HCT116 (cell line): ENCODE measurements at regions not wholly inside any gene's neighbourhood (a gene's known extent, or its start where the extent isn't known, plus 50 kb on each side); places are given as distances from the start of the nearest gene placed in this dataset.

Experiments
- ATAC-seq: fragments of 200-7000 bp; cut with Tn5 transposase; 2 replicates; pipeline ENCODE4 v1.9.1; 2020; ENCODE audit warnings: mild to moderate bottlenecking, moderate library complexity
- BruUV-seq: library from RNA; stranded (reverse); fragments of 400-500 nt; replicated peaks from 2 replicates; lab custom pipeline; 2021; lab: Mats Ljungman, UMichigan
- CTCF ChIA-PET: fragments of 300-600 bp; sonication (Branson Sonifier 250); formaldehyde crosslinking; loops from one replicate; lab custom pipeline; 2021; ENCODE audit warnings: antibody characterized with exemption; lab: Charles Lee
- POLR2A ChIA-PET: fragments of 300-600, 350-600 bp; sonication (Branson Sonifier 250); formaldehyde crosslinking; loops from one replicate; lab custom pipeline; 2021; ENCODE audit warnings: antibody characterized with exemption; lab: Charles Lee
- RAD21 ChIA-PET, 2 experiments: fragments of 300-600 bp; sonication (Branson Sonifier 250); formaldehyde crosslinking; loops; one replicate each; lab custom pipeline; 2023; ENCODE audit warnings: low total read pairs in 2 of 2; ENCODE audit not compliant: uncharacterized antibody in 2 of 2, unreplicated experiment in 2 of 2, low non-redundant PET in 1 of 2; lab: Charles Lee
- DNase-seq: peaks from one replicate; pipeline ENCODE4 v3.0.0-alpha.2; 2010; ENCODE audit warnings: low read depth, low spot score
- H2AFZ ChIP-seq: fragments of 200-600 bp; shearing (Covaris generic), sonication (generic); 2 replicates; pipeline ENCODE4 v1.6.1; 2017; ENCODE audit warnings: low read depth, mixed run types, mixed read lengths, antibody characterized with exemption, low read length; ENCODE audit not compliant: poor library complexity, severe bottlenecking
- H3K27ac ChIP-seq: 2 replicates; pipeline ENCODE4 v1.5.1; 2012; ENCODE audit warnings: low read depth, low read length
- H3K27me3 ChIP-seq: fragments of 200-600 bp; sonication (generic); 2 replicates; pipeline ENCODE4 v1.6.1; 2016; ENCODE audit warnings: mixed run types, low read length, mixed read lengths; ENCODE audit not compliant: insufficient read depth
- H3K36me3 ChIP-seq, 2 experiments: fragments of 200-500 bp in 1 of 2; fragments of 200-600 bp in 1 of 2; sonication (Bioruptor generic) in 1 of 2; sonication (generic) in 1 of 2; 2 replicates each; pipeline versions ENCODE4 v1.5.1 to v1.6.1; 2014 to 2016; ENCODE audit warnings: low read length in 2 of 2, inconsistent platforms in 1 of 2, mixed read lengths in 1 of 2, mixed run types in 1 of 2; ENCODE audit not compliant: insufficient read depth in 2 of 2, control insufficient read depth in 1 of 2
- H3K4me1 ChIP-seq, 2 experiments: fragments of 200-600 bp in 1 of 2; sonication (generic) in 1 of 2; 2 replicates each; pipeline versions ENCODE4 v1.5.1 to v1.6.1; 2012 to 2017; ENCODE audit warnings: low read length in 2 of 2, inconsistent platforms in 1 of 2, mild to moderate bottlenecking in 1 of 2, mixed read lengths in 1 of 2, mixed run types in 1 of 2, moderate library complexity in 1 of 2; ENCODE audit not compliant: insufficient read depth in 2 of 2, control insufficient read depth in 1 of 2
- H3K4me2 ChIP-seq: fragments of 200-600 bp; sonication (generic); 2 replicates; pipeline ENCODE4 v1.6.1; 2017; ENCODE audit warnings: mixed run types, low read length, mixed read lengths
- H3K4me3 ChIP-seq, 2 experiments: fragments of 200-600 bp in 1 of 2; sonication (generic) in 1 of 2; replicated peaks in 1 of 2; 2 replicates each; pipeline ENCODE4 v1.5.1; 2011 to 2016; ENCODE audit warnings: low read length in 2 of 2, control low read depth in 1 of 2, low read depth in 1 of 2, mild to moderate bottlenecking in 1 of 2, mixed read lengths in 1 of 2, mixed run types in 1 of 2
- H3K79me2 ChIP-seq: fragments of 200-600 bp; sonication (generic); 2 replicates; pipeline ENCODE4 v1.6.1; 2017; ENCODE audit warnings: mild to moderate bottlenecking, mixed run types, low read length, moderate library complexity, mixed read lengths; ENCODE audit not compliant: insufficient read depth
- H3K9ac ChIP-seq: fragments of 200-600 bp; sonication (generic); 2 replicates; pipeline ENCODE4 v1.6.1; 2016; ENCODE audit warnings: low read length, mixed read lengths
- H3K9me2 ChIP-seq: fragments of 200-600 bp; sonication (generic), shearing (Covaris generic); 2 replicates; pipeline ENCODE4 v1.6.1; 2017; ENCODE audit warnings: mixed run types, mild to moderate bottlenecking, moderate library complexity; ENCODE audit not compliant: insufficient read depth
- H3K9me3 ChIP-seq, 2 experiments: fragments of 200-500 bp in 1 of 2; fragments of 200-600 bp in 1 of 2; sonication (Bioruptor generic) in 1 of 2; sonication (generic) in 1 of 2; 2 replicates each; pipeline ENCODE4 v1.6.1; 2014 to 2017; ENCODE audit warnings: low read length in 2 of 2, mixed read lengths in 2 of 2, inconsistent platforms in 1 of 2, low read depth in 1 of 2, mild to moderate bottlenecking in 1 of 2, mixed run types in 1 of 2, moderate library complexity in 1 of 2; ENCODE audit not compliant: control insufficient read depth in 1 of 2, insufficient read depth in 1 of 2
- H4K20me1 ChIP-seq: fragments of 200-600 bp; sonication (generic), shearing (Covaris generic); 2 replicates; pipeline ENCODE4 v1.6.1; 2017; ENCODE audit warnings: mixed run types, mild to moderate bottlenecking, moderate library complexity; ENCODE audit not compliant: insufficient read depth
- EGR1 ChIP-seq: IDR thresholded peaks from 2 replicates; pipeline ENCODE4 v1.6.1; 2012; ENCODE audit warnings: low read depth
- ELF1 ChIP-seq: IDR thresholded peaks from 2 replicates; pipeline ENCODE4 v1.6.1; 2012; ENCODE audit warnings: low read depth, borderline replicate concordance
- EZH2 ChIP-seq: fragments of 200-600 bp; sonication (generic); IDR thresholded peaks from 2 replicates; pipeline ENCODE4 v1.6.1; 2017; ENCODE audit warnings: antibody characterized with exemption, mixed run types
- FOSL1 ChIP-seq: IDR thresholded peaks from 2 replicates; pipeline ENCODE4 v1.6.1; 2012; ENCODE audit warnings: low read depth
- POLR2A ChIP-seq: IDR thresholded peaks from 2 replicates; pipeline ENCODE4 v1.7.0; 2011; ENCODE audit warnings: borderline replicate concordance; ENCODE audit not compliant: insufficient read depth, insufficient read length; ENCODE audit errors: extremely low read depth
- RAD21 ChIP-seq: IDR thresholded peaks from 2 replicates; pipeline ENCODE4 v1.6.1; 2012; ENCODE audit warnings: low read depth, mild to moderate bottlenecking
- SRF ChIP-seq: IDR thresholded peaks from 2 replicates; pipeline ENCODE4 v1.6.1; 2012; ENCODE audit warnings: low read depth
- TCF7L2 ChIP-seq: IDR thresholded peaks from 2 replicates; pipeline ENCODE4 v1.7.0; 2011; ENCODE audit warnings: borderline replicate concordance, inconsistent platforms; ENCODE audit not compliant: insufficient read depth, insufficient read length; ENCODE audit errors: extremely low read depth
- YY1 ChIP-seq: IDR thresholded peaks from 2 replicates; pipeline ENCODE4 v1.6.1; 2011; ENCODE audit warnings: low read length, low read depth, moderate library complexity, mild to moderate bottlenecking; ENCODE audit not compliant: insufficient replicate concordance; ENCODE audit errors: extremely low read depth
- ZBTB33 ChIP-seq: IDR thresholded peaks from 2 replicates; pipeline ENCODE4 v1.6.1; 2011; ENCODE audit warnings: mild to moderate bottlenecking, low read length, moderate library complexity; ENCODE audit not compliant: insufficient replicate concordance; ENCODE audit errors: extremely low read depth
- ZFX ChIP-seq: fragments of 450-650 bp; IDR thresholded peaks from 2 replicates; pipeline ENCODE4 v1.6.1; 2017
- intact Hi-C: fragments of 100-400 bp; cut with micrococcal nuclease; formaldehyde crosslinking; loops from 2 replicates; pipeline ENCODE4 v1.10.0; 2022
- TF ChIP-seq, protein P1 (sequence below): IDR thresholded peaks from 2 replicates; pipeline ENCODE4 v1.6.1; 2012
- TF ChIP-seq, protein P2 (sequence below), 3 experiments: fragments of 200-600 bp in 1 of 3; sonication (generic) in 1 of 3; IDR thresholded peaks in 2 of 3; conservative IDR thresholded peaks in 1 of 3; 2 replicates each; pipeline ENCODE4 v1.5.1; 2012 to 2017; ENCODE audit warnings: low read depth in 2 of 3, low read length in 2 of 3, antibody characterized with exemption in 1 of 3, borderline replicate concordance in 1 of 3, control low read depth in 1 of 3, mild to moderate bottlenecking in 1 of 3, mixed read lengths in 1 of 3, mixed run types in 1 of 3, moderate library complexity in 1 of 3; ENCODE audit not compliant: insufficient read depth in 1 of 3

DNA sequence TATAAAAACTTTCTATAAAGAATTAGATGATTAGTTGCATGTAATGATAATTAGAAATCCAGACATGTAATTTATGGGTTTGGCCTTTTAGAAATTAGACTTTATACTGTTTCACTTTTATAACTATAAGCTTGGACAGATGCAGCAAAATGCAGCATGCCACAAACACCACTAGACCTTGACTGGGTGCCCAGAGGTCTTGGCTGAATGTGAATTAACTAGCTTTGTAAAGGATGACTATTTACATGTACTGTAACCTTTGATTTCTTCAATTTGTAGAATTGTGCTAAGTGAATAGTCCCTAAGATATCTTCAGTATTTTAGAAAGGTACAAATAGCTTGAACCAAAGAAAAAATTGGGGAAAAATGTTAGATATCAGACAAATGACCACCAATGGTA, 2168.1 kb downstream of the MAT2B start:
- ChIA-PET CTCF (no interaction called here), POLR2A (no interaction called here), RAD21 (no interaction called here)
- H3K27ac ChIP-seq, result no peak overlapping the region
- no peaks in the 10 kb centered on the region for H3K79me2 ChIP-seq
- DNase-seq, result no peak
- peaks cover 0 to 7% of the 10 kb centered on the region in 2 experiments; a peak in 2 of 4 replicates for H3K9me3 ChIP-seq
- TF ChIP-seq ELF1 (no peak), TCF7L2 (no peak), YY1 (no peak), POLR2A (no peak), EGR1 (no peak), FOSL1 (no peak), RAD21 (no peak), ZFX (no peak), ZBTB33 (no peak), EZH2 (no peak), SRF (no peak)
- TF ChIP-seq, protein P1, sequence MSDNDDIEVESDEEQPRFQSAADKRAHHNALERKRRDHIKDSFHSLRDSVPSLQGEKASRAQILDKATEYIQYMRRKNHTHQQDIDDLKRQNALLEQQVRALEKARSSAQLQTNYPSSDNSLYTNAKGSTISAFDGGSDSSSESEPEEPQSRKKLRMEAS, result no peak
- TF ChIP-seq, protein P2, sequence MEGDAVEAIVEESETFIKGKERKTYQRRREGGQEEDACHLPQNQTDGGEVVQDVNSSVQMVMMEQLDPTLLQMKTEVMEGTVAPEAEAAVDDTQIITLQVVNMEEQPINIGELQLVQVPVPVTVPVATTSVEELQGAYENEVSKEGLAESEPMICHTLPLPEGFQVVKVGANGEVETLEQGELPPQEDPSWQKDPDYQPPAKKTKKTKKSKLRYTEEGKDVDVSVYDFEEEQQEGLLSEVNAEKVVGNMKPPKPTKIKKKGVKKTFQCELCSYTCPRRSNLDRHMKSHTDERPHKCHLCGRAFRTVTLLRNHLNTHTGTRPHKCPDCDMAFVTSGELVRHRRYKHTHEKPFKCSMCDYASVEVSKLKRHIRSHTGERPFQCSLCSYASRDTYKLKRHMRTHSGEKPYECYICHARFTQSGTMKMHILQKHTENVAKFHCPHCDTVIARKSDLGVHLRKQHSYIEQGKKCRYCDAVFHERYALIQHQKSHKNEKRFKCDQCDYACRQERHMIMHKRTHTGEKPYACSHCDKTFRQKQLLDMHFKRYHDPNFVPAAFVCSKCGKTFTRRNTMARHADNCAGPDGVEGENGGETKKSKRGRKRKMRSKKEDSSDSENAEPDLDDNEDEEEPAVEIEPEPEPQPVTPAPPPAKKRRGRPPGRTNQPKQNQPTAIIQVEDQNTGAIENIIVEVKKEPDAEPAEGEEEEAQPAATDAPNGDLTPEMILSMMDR (IDR thresholded peaks at IDR 0.05 in 2 of 3, conservative IDR thresholded peaks at IDR 0.05 in 1 of 3; ENCODE audit: borderline replicate concordance in 1 of 3, insufficient read depth in 1 of 3, low read depth in 2 of 3, low read length in 2 of 3), result no peak
- H3K9me2 ChIP-seq, result no peaks in the 10 kb centered on the region
- no peak overlapping the region for H3K4me2 ChIP-seq
- intact Hi-C loops, result no loop called here
- H3K9ac ChIP-seq, result no peak overlapping the region
- H3K36me3 ChIP-seq, result no peaks in the 10 kb centered on the region
- no peaks in the 10 kb centered on the region for H3K4me1 ChIP-seq
- H4K20me1 ChIP-seq, result no peaks in the 10 kb centered on the region
- no peak overlapping the region for H2AFZ ChIP-seq
- H3K4me3 ChIP-seq, result no peak overlapping the region
- H3K27me3 ChIP-seq, result no peaks in the 10 kb centered on the region
- BruUV-seq, result no TSS peak
- no peak for ATAC-seq
